Activated CD8-positive, alpha-beta T cell treated with anti-CD3 and anti-CD28 coated beads, Interleukin-2, amount 10 ng/mL, durations not matched to agents 7 days and 5 days (primary cell): ENCODE measurements at regions not wholly inside any gene's neighbourhood (a gene's known extent, or its start where the extent isn't known, plus 50 kb on each side); places are given as distances from the start of the nearest gene placed in this dataset.
"Not testable (repeated sequence)": the region's sequence is repeated elsewhere in the genome, so short reads cannot be mapped to it uniquely, and the experiment has no call there.

Source experiments
- ATAC-seq: fragments of 150-1000 bp; cut with Tn5 transposase; one replicate; pipeline ENCODE4 v1.10.0; 2021; ENCODE audit warnings: moderate library complexity
- CTCF ChIA-PET: fragments of 350-600 bp; sonication (Branson Sonifier 250); formaldehyde crosslinking; loops from one replicate; lab custom pipeline; 2021; ENCODE audit warnings: antibody characterized with exemption; lab: Charles Lee
- POLR2A ChIA-PET: fragments of 350-600 bp; sonication (Branson Sonifier 250); formaldehyde crosslinking; loops from one replicate; lab custom pipeline; 2021; ENCODE audit warnings: antibody characterized with exemption; lab: Charles Lee
- DNase-seq: peaks from one replicate; pipeline ENCODE4 v3.0.0-alpha.2; 2020
- H3K27ac Mint-ChIP-seq: one replicate; pipeline ENCODE4 v1.8.0; 2021; ENCODE audit warnings: mild to moderate bottlenecking, mixed read lengths
- H3K27me3 Mint-ChIP-seq: one replicate; pipeline ENCODE4 v1.8.0; 2021; ENCODE audit warnings: low read depth, mixed read lengths
- H3K36me3 Mint-ChIP-seq: one replicate; pipeline ENCODE4 v1.8.0; 2021; ENCODE audit warnings: low read depth, mixed read lengths
- H3K4me1 Mint-ChIP-seq: one replicate; pipeline ENCODE4 v1.8.0; 2021; ENCODE audit warnings: low read depth, mixed read lengths
- H3K4me3 Mint-ChIP-seq: one replicate; pipeline ENCODE4 v1.8.0; 2021; ENCODE audit warnings: mild to moderate bottlenecking, mixed read lengths
- H3K9me3 Mint-ChIP-seq: one replicate; pipeline ENCODE4 v1.8.0; 2022; ENCODE audit warnings: mixed read lengths; ENCODE audit not compliant: insufficient read depth

GRCh38 chr1:186775881-186776560 lies 52.7 kb upstream of the PLA2G4A start:
- Mint-ChIP-seq H3K4me1 (peaks cover 1% of the 10 kb centered on the region), H3K9me3 (no peaks in the 10 kb centered on the region), H3K27me3 (peaks cover 2% of the 10 kb centered on the region), H3K36me3 (no peaks in the 10 kb centered on the region), H3K4me3 (no peak overlapping the region), H3K27ac (no peak overlapping the region)
- no peak for DNase-seq
- ChIA-PET CTCF (no interaction called here), POLR2A (no interaction called here)
- ATAC-seq: no peak

- ATAC-seq: no peak
- POLR2A ChIA-PET: no interaction called here
- Mint-ChIP-seq H3K4me3 (no peak overlapping the region), H3K36me3 (no peaks in the 10 kb centered on the region), H3K27me3 (no peaks in the 10 kb centered on the region), H3K4me1 (peaks cover 1% of the 10 kb centered on the region), H3K27ac (no peak overlapping the region), H3K9me3 (no peaks in the 10 kb centered on the region)
- CTCF ChIA-PET: no interaction called here
- no peak for DNase-seq
Measured at GRCh38 chr1:186775036-186775435, 53.7 kb upstream of the PLA2G4A start.

GRCh38 chr1:186772228-186772627 lies 56.5 kb upstream of the PLA2G4A start:
- DNase-seq (no peak), ATAC-seq (no peak)
- H3K27ac Mint-ChIP-seq: no peak overlapping the region
- POLR2A ChIA-PET: no interaction called here
- no peaks in the 10 kb centered on the region for H3K9me3 Mint-ChIP-seq
- H3K27me3 Mint-ChIP-seq: no peaks in the 10 kb centered on the region
- CTCF ChIA-PET: interaction anchor here (0.6 to 1.0 kb wide), 2 partner anchors 33 to 750 kb away, joined by 3 read pairs; no protein-coding TSS in a partner anchor
- H3K4me3 Mint-ChIP-seq: no peak overlapping the region
- H3K36me3 Mint-ChIP-seq: no peaks in the 10 kb centered on the region
- H3K4me1 Mint-ChIP-seq: peaks cover 1% of the 10 kb centered on the region

DNA sequence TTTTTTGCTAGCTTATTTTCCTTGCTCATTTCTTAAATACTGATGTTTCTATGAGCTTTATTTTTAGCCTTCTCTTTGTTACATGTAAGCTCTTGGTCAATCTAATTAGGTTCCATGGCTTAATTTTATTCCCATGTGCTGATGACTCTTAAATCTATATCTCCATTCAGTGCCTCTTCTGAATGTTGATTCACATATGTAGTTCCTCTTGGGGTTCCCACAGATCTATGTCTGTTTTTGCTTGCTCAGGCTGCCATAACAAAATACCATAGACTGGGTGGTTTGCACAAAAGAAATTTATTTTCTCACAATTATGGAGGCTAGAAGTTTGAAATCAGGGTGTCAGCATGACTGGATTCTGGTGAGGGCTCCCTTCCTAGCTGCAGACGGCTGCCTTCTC lies 58.3 kb upstream of the PLA2G4A start:
- DNase-seq (no peak), ATAC-seq (no peak)
- ChIA-PET POLR2A (no interaction called here), CTCF (no interaction called here)
- no peak overlapping the region for H3K4me3 Mint-ChIP-seq
- H3K27me3 Mint-ChIP-seq: no peaks in the 10 kb centered on the region
- no peaks in the 10 kb centered on the region for H3K9me3 Mint-ChIP-seq
- H3K36me3 Mint-ChIP-seq: no peaks in the 10 kb centered on the region
- H3K4me1 Mint-ChIP-seq: no peaks in the 10 kb centered on the region
- H3K27ac Mint-ChIP-seq: no peak overlapping the region

- POLR2A ChIA-PET: no interaction called here
- DNase-seq: no peak
- ATAC-seq: no peak
- no peaks in the 10 kb centered on the region for H3K36me3 Mint-ChIP-seq
- no peaks in the 10 kb centered on the region for H3K9me3 Mint-ChIP-seq
- no peak overlapping the region for H3K27ac Mint-ChIP-seq
- H3K4me3 Mint-ChIP-seq: no peak overlapping the region
- CTCF ChIA-PET: interaction anchor here (0.9 kb wide), 1 partner anchor 14 kb away, joined by 3 read pairs; no protein-coding TSS in a partner anchor
- H3K4me1 Mint-ChIP-seq: no peaks in the 10 kb centered on the region
- no peaks in the 10 kb centered on the region for H3K27me3 Mint-ChIP-seq
Measured at GRCh38 chr1:186768906-186769305, 59.8 kb upstream of the PLA2G4A start.

DNA sequence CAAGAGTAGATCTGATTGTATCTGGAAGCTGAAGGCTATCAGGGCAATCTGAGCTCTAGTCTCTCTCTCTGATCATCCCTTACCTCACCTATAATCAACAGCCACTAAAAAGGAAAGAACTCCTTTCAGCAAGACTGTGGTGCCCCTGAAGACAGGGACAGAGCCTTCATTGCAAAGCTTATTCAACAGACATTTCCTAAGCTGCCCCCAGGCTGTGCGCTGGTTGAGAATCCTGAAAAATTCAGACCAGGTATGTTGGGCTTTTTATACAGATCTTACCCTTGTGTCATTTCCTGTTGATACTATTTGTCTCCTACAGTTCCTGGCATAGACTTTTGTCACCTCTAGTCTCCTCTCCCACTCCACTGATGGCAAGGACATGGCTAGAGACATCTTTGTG lies 63.3 kb upstream of the PLA2G4A start:
- no peaks in the 10 kb centered on the region for H3K36me3 Mint-ChIP-seq
- no peak for DNase-seq
- no peaks in the 10 kb centered on the region for H3K4me1 Mint-ChIP-seq
- no peak overlapping the region for H3K27ac Mint-ChIP-seq
- ChIA-PET POLR2A (no interaction called here), CTCF (no interaction called here)
- no peak overlapping the region for H3K4me3 Mint-ChIP-seq
- H3K27me3 Mint-ChIP-seq: no peaks in the 10 kb centered on the region
- no peak for ATAC-seq
- H3K9me3 Mint-ChIP-seq: no peaks in the 10 kb centered on the region

DNA sequence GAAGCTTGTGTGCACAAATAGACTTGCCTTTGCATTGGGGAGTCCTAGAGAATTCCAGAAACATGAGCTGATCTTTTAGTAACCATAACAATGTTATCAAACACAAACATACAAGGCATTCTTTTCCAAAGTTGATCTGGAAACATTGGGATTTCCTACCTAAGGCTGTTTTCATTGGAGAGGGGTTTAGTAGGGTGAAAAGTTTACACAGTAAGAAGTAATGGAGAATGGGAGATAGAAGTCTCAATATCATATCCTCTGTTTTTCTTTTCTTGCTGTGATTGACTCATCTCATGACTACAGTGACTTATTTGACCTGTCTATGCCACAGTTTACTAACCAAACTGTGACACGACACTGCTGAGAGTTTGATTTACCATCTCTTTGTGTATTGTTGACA lies 65.6 kb upstream of the PLA2G4A start:
- no peak for ATAC-seq
- CTCF ChIA-PET: no interaction called here
- DNase-seq: no peak
- POLR2A ChIA-PET: no interaction called here
- Mint-ChIP-seq H3K27ac (no peak overlapping the region), H3K36me3 (no peaks in the 10 kb centered on the region), H3K27me3 (no peaks in the 10 kb centered on the region), H3K4me3 (no peak overlapping the region), H3K4me1 (no peaks in the 10 kb centered on the region), H3K9me3 (no peaks in the 10 kb centered on the region)

- Mint-ChIP-seq H3K4me3 (no peak overlapping the region), H3K4me1 (no peaks in the 10 kb centered on the region), H3K27ac (no peak overlapping the region), H3K9me3 (no peaks in the 10 kb centered on the region), H3K27me3 (no peaks in the 10 kb centered on the region), H3K36me3 (no peaks in the 10 kb centered on the region)
- no peak for DNase-seq
- ChIA-PET POLR2A (no interaction called here), CTCF (no interaction called here)
- no peak for ATAC-seq
Measured at GRCh38 chr1:186762653-186763052, 66.1 kb upstream of the PLA2G4A start.

- CTCF ChIA-PET: interaction anchor here (0.8 kb wide), 1 partner anchor 22 kb away, joined by 3 read pairs; no protein-coding TSS in a partner anchor
- H3K36me3 Mint-ChIP-seq: no peaks in the 10 kb centered on the region
- H3K9me3 Mint-ChIP-seq: no peaks in the 10 kb centered on the region
- DNase-seq (no peak), ATAC-seq (no peak)
- no peak overlapping the region for H3K27ac Mint-ChIP-seq
- H3K4me1 Mint-ChIP-seq: no peaks in the 10 kb centered on the region
- POLR2A ChIA-PET: no interaction called here
- H3K4me3 Mint-ChIP-seq: no peak overlapping the region
- no peaks in the 10 kb centered on the region for H3K27me3 Mint-ChIP-seq
Measured at GRCh38 chr1:186761358-186761757, 67.4 kb upstream of the PLA2G4A start.

DNA sequence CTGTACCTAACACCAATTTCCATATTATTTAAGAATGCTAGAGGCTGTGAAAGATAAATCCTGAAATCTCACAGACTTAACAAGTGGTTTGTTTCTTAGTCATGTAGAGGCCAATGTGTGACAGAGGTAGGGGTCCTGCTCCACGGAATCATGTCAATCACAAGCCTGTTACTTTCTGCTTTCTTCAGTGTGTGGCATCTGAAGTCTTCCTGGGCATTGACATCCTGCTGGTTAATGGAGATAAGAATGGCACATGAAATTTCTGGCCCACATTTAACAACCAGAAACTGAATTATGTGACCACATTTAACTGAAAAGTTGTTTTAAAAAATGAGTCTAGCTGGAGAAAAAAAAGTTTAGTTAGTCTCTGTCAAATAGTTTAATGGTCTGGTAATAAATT lies 68.3 kb upstream of the PLA2G4A start:
- Mint-ChIP-seq H3K9me3 (no peaks in the 10 kb centered on the region), H3K4me3 (no peak overlapping the region), H3K27ac (no peak overlapping the region), H3K36me3 (no peaks in the 10 kb centered on the region), H3K4me1 (no peaks in the 10 kb centered on the region), H3K27me3 (no peaks in the 10 kb centered on the region)
- DNase-seq (no peak), ATAC-seq (no peak)
- ChIA-PET CTCF (no interaction called here), POLR2A (no interaction called here)

GRCh38 chr1:186758896-186759606 lies 69.7 kb upstream of the PLA2G4A start:
- H3K36me3 Mint-ChIP-seq, H3K4me3 Mint-ChIP-seq, H3K4me1 Mint-ChIP-seq, H3K27ac Mint-ChIP-seq, CTCF ChIA-PET, H3K9me3 Mint-ChIP-seq, H3K27me3 Mint-ChIP-seq, POLR2A ChIA-PET, DNase-seq, ATAC-seq: not testable (repeated sequence)

DNA sequence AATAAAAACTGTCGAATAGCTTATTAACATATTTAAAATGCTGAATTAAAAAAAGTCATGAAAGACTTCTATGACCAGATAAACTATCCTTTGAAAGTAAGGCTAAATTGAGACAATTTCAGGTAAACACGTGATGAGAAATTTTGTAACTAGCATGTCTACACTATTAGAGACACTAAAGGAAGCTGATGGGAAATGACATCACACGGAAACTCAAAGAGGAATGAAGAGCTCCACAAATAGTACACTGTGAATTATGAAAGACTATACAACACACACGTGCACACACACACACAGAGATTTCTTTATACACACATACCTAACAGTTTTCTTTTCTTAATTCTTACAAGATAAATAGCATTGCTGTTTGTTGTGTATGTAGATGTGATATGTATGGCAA lies 70.9 kb upstream of the PLA2G4A start:
- CTCF ChIA-PET: no interaction called here
- Mint-ChIP-seq H3K4me3 (no peak overlapping the region), H3K27ac (no peak overlapping the region), H3K9me3 (no peaks in the 10 kb centered on the region), H3K36me3 (no peaks in the 10 kb centered on the region), H3K4me1 (no peaks in the 10 kb centered on the region), H3K27me3 (no peaks in the 10 kb centered on the region)
- ATAC-seq: no peak
- POLR2A ChIA-PET: no interaction called here
- no peak for DNase-seq
